ENCODE measurements at regions not wholly inside any gene's neighbourhood (a gene's known extent, or its start where the extent isn't known, plus 50 kb on each side); places are given as distances from the start of the nearest gene placed in this dataset.

DNA sequence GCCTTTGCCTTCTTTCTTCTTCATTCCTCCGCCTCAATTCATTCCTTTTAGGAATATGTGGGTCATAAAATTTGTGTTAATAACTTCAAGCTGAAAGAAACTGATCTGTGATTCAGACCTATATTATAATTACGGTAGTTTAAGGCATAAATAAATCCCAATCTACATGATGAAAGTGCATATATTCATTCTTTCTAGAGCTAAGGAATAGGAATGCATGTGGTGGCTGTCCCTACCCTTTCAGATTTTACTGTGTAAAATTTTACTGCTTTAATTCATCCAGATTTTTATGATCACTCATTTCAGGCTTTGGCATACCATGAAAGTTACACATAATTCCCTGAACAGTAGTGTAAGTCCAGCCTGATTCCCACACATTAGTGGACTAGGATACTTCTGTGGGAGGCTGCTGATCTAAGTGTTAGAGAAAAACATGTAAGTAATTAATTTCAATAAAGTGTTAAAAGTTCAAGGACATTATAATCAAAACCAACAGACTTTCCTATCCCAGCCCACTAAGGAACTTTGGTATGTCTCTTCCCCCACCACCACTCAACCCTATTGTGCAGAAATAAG, 83.1 kb downstream of the HINT1 start:
- no peak for TF ChIP-seq CTCF (IDR thresholded peaks at IDR 0.05 in 2 of 3, conservative IDR thresholded peaks at IDR 0.05 in 1 of 3; ENCODE audit: control insufficient read depth in 2 of 3, extremely low read depth in 1 of 3, insufficient read depth in 1 of 3, low read depth in 3 of 3, low read length in 3 of 3)
- TF ChIP-seq JUNB (IDR thresholded peaks at IDR 0.05): no peak
- no peak for TF ChIP-seq EZH2 (IDR thresholded peaks at IDR 0.05; ENCODE audit: borderline replicate concordance, control insufficient read depth, low read depth, low read length)
- no peak for TF ChIP-seq NFYA (IDR thresholded peaks at IDR 0.05; ENCODE audit: borderline replicate concordance, low read depth, low read length)
- TF ChIP-seq, protein P1, sequence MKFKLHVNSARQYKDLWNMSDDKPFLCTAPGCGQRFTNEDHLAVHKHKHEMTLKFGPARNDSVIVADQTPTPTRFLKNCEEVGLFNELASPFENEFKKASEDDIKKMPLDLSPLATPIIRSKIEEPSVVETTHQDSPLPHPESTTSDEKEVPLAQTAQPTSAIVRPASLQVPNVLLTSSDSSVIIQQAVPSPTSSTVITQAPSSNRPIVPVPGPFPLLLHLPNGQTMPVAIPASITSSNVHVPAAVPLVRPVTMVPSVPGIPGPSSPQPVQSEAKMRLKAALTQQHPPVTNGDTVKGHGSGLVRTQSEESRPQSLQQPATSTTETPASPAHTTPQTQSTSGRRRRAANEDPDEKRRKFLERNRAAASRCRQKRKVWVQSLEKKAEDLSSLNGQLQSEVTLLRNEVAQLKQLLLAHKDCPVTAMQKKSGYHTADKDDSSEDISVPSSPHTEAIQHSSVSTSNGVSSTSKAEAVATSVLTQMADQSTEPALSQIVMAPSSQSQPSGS (IDR thresholded peaks at IDR 0.05; ENCODE audit: low read length): no peak
- TF ChIP-seq RFX5 (IDR thresholded peaks at IDR 0.05; ENCODE audit: low read depth, low read length): no peak
- TF ChIP-seq ZNF274 (IDR thresholded peaks at IDR 0.05; ENCODE audit: insufficient read depth, insufficient read length): no peak
- no peak for TF ChIP-seq POLR2AphosphoS2 (IDR thresholded peaks at IDR 0.05; ENCODE audit: low read depth, low read length)
